Parathyroid adenoma (tissue), 2 donors: ENCODE measurements at regions not wholly inside any gene's neighbourhood (a gene's known extent, or its start where the extent isn't known, plus 50 kb on each side); places are given as distances from the start of the nearest gene placed in this dataset.

Experiments used
- H2AFZ ChIP-seq: fragments of 300-600 bp; sonication (generic); one replicate; pipeline ENCODE4 v1.7.0; 2017; ENCODE audit warnings: antibody characterized with exemption, mild to moderate bottlenecking
- H3K27ac ChIP-seq: fragments of 300-600 bp; sonication (generic); one replicate; pipeline ENCODE4 v1.7.0; 2017
- H3K27me3 ChIP-seq: fragments of 300-600 bp; sonication (generic); one replicate; pipeline ENCODE4 v1.7.0; 2017; ENCODE audit warnings: low read length; ENCODE audit not compliant: control insufficient read depth, insufficient read depth
- H3K36me3 ChIP-seq: fragments of 300-600 bp; sonication (generic); one replicate; pipeline ENCODE4 v1.7.0; 2017; ENCODE audit warnings: low read length; ENCODE audit not compliant: control insufficient read depth, insufficient read depth
- H3K4me1 ChIP-seq: fragments of 300-600 bp; sonication (generic); one replicate; pipeline ENCODE4 v1.7.0; 2017; ENCODE audit warnings: control low read depth
- H3K4me2 ChIP-seq: fragments of 300-600 bp; sonication (generic); one replicate; pipeline ENCODE4 v1.7.0; 2017; ENCODE audit warnings: low read length
- H3K4me3 ChIP-seq: fragments of 300-600 bp; sonication (generic); one replicate; pipeline ENCODE4 v1.7.0; 2017; ENCODE audit warnings: low read depth, low read length
- H3K79me2 ChIP-seq: fragments of 300-600 bp; sonication (generic); one replicate; pipeline ENCODE4 v1.7.0; 2017; ENCODE audit warnings: control low read depth
- H3K9ac ChIP-seq: fragments of 300-600 bp; sonication (generic); one replicate; pipeline ENCODE4 v1.7.0; 2017; ENCODE audit warnings: mild to moderate bottlenecking
- H3K9me3 ChIP-seq: fragments of 300-600 bp; sonication (generic); one replicate; pipeline ENCODE4 v1.7.0; 2017; ENCODE audit warnings: low read length; ENCODE audit not compliant: control insufficient read depth
- TF ChIP-seq, protein P1 (sequence below): fragments of 300-600 bp; sonication (generic); IDR thresholded peaks from one replicate; pipeline ENCODE4 v1.7.0; 2017; ENCODE audit warnings: antibody characterized with exemption, mild to moderate bottlenecking
- donor health status: primary hyperparathyroidism.

DNA sequence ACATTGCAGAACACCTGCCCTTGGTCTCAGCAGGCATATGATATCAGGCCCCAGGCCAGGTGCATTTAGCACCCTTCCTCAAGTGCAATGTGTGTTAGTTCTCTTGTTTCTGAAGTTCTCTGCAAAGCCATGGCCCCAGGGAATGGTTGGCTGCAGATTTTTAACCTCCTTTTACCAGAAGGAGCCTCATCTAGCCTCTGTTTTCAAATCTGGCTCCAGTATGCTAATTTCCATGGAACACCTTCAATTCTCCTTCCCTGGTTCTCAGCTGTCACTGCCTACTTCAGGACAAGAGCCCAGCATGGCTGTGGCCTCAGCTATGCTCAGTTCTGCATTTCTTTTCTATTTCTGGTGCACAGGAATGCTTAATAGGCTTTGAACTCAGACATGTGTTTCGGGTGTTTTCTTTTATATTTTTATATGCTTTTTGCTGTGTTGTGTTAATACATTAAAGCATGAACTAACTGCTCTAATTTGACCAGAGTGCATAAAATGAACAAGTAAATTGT, 51.6 kb upstream of the OGFRL1 start:
- Histone ChIP-seq H3K27ac (no peak overlapping the region), H3K36me3 (no peaks in the 10 kb centered on the region), H3K9me3 (no peaks in the 10 kb centered on the region), H3K9ac (no peak overlapping the region), H3K79me2 (no peaks in the 10 kb centered on the region), H3K4me1 (no peaks in the 10 kb centered on the region), H3K27me3 (no peaks in the 10 kb centered on the region), H3K4me2 (no peak overlapping the region), H3K4me3 (no peak overlapping the region), H2AFZ (no peak overlapping the region)
- TF ChIP-seq, protein P1, sequence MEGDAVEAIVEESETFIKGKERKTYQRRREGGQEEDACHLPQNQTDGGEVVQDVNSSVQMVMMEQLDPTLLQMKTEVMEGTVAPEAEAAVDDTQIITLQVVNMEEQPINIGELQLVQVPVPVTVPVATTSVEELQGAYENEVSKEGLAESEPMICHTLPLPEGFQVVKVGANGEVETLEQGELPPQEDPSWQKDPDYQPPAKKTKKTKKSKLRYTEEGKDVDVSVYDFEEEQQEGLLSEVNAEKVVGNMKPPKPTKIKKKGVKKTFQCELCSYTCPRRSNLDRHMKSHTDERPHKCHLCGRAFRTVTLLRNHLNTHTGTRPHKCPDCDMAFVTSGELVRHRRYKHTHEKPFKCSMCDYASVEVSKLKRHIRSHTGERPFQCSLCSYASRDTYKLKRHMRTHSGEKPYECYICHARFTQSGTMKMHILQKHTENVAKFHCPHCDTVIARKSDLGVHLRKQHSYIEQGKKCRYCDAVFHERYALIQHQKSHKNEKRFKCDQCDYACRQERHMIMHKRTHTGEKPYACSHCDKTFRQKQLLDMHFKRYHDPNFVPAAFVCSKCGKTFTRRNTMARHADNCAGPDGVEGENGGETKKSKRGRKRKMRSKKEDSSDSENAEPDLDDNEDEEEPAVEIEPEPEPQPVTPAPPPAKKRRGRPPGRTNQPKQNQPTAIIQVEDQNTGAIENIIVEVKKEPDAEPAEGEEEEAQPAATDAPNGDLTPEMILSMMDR: no peak

DNA sequence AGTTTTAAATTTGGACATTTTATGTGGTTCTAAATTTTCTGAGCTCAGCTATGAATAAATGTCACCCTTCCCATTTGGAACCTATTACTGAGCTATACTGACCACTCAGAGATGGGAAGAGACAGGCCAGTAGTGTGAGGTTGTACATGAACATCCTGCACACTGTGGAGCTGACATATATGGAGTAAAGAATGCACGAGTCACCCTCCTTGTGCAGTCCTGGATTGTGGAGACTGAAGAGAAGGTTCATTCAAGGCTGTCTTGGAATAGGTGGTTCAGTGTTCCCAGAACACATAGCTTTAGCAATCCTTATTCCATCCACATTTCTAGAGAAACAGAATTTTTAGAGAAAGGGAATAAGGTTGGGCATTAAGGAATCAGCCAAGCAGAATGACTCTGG, 50.3 kb upstream of the OGFRL1 start:
- TF ChIP-seq, protein P1: no peak
- Histone ChIP-seq H3K4me2 (no peak overlapping the region), H3K27ac (no peak overlapping the region), H3K36me3 (no peaks in the 10 kb centered on the region), H3K4me3 (no peak overlapping the region), H3K9me3 (no peaks in the 10 kb centered on the region), H3K9ac (no peak overlapping the region), H3K27me3 (no peaks in the 10 kb centered on the region), H3K4me1 (no peaks in the 10 kb centered on the region), H2AFZ (no peak overlapping the region), H3K79me2 (no peaks in the 10 kb centered on the region)
